GM21381 (cell line): ENCODE measurements at regions not wholly inside any gene's neighbourhood (a gene's known extent, or its start where the extent isn't known, plus 50 kb on each side); places are given as distances from the start of the nearest gene placed in this dataset.

Experiments
- ATAC-seq: cut with Tn5 transposase; IDR thresholded peaks from one replicate; pipeline ENCODE4 v1.9.1; 2021; ENCODE audit warnings: mild to moderate bottlenecking, moderate library complexity; ENCODE audit not compliant: unreplicated experiment

- peak; percentile 58 for ATAC-seq
Observed at GRCh38 chr9:79883073-79883645, 311.4 kb downstream of the TLE4 start.

- ATAC-seq = no peak
Observed at GRCh38 chr9:79880626-79881025, 308.9 kb downstream of the TLE4 start.

GRCh38 chr9:79877943-79878602 is 306.3 kb downstream of the TLE4 start:
- peak; percentile 37 for ATAC-seq

GRCh38 chr9:79868567-79869189 is 296.9 kb downstream of the TLE4 start:
- no peak for ATAC-seq

- ATAC-seq = no peak
Observed at GRCh38 chr9:79862921-79863890, 291.4 kb downstream of the TLE4 start.

- no peak for ATAC-seq
Observed at GRCh38 chr9:79858508-79858907, 286.7 kb downstream of the TLE4 start.

- ATAC-seq = no peak
Observed at GRCh38 chr9:79857188-79857587, 285.4 kb downstream of the TLE4 start.

GRCh38 chr9:79847074-79847473 is 275.3 kb downstream of the TLE4 start:
- no peak for ATAC-seq

- ATAC-seq = no peak
Observed at GRCh38 chr9:79829566-79830302, 258.0 kb downstream of the TLE4 start.

- peak; percentile 99 for ATAC-seq
Observed at GRCh38 chr9:79824265-79824664, 252.5 kb downstream of the TLE4 start.

- ATAC-seq = peak; percentile 86
Observed at GRCh38 chr9:79817438-79818004, 245.8 kb downstream of the TLE4 start.

GRCh38 chr9:79813258-79813638 is 241.5 kb downstream of the TLE4 start:
- ATAC-seq = no peak

GRCh38 chr9:79812507-79813257 is 240.9 kb downstream of the TLE4 start:
- peak; percentile 75 for ATAC-seq

- ATAC-seq = no peak
Observed at GRCh38 chr9:79812099-79812498, 240.3 kb downstream of the TLE4 start.

- ATAC-seq = no peak
Observed at GRCh38 chr9:79809931-79810330, 238.2 kb downstream of the TLE4 start.

GRCh38 chr9:79809316-79809876 is 237.6 kb downstream of the TLE4 start:
- no peak for ATAC-seq

GRCh38 chr9:79807971-79808370 is 236.2 kb downstream of the TLE4 start:
- ATAC-seq = no peak

- no peak for ATAC-seq
Observed at GRCh38 chr9:79806086-79806485, 234.3 kb downstream of the TLE4 start.

GRCh38 chr9:79801459-79801858 is 229.7 kb downstream of the TLE4 start:
- ATAC-seq = no peak
